SK-N-SH treated with all-trans-retinoic acid at 6 μM for 48 hours (cell line): ENCODE measurements at regions not wholly inside any gene's neighbourhood (a gene's known extent, or its start where the extent isn't known, plus 50 kb on each side); places are given as distances from the start of the nearest gene placed in this dataset.

Source experiments
- ATAC-seq: fragments of 200-7000 bp; cut with Tn5 transposase; 3 replicates; pipeline ENCODE4 v1.9.1; 2020; ENCODE audit warnings: mild to moderate bottlenecking, moderate library complexity
- ARNTL ChIP-seq: fragments of 450-650 bp; formaldehyde crosslinking; IDR thresholded peaks from 2 replicates; pipeline ENCODE4 v1.5.0; 2020; ENCODE audit warnings: low read depth, mild to moderate bottlenecking, moderate library complexity, borderline replicate concordance
- BACH2 ChIP-seq: fragments of 250-450 bp; sonication (Bioruptor Pico); IDR thresholded peaks from 2 replicates; pipeline ENCODE4 v1.9.0; 2021; ENCODE audit warnings: mild to moderate bottlenecking, borderline replicate concordance
- CREB5 ChIP-seq: fragments of 250-450 bp; sonication (Bioruptor Pico); IDR thresholded peaks from 2 replicates; pipeline ENCODE4 v1.5.1; 2020; ENCODE audit warnings: low read depth, mild to moderate bottlenecking, moderate library complexity
- CSDC2 ChIP-seq: fragments of 250-450 bp; sonication (Bioruptor Pico); IDR thresholded peaks from 2 replicates; pipeline ENCODE4 v1.5.0; 2020; ENCODE audit warnings: mild to moderate bottlenecking, moderate library complexity
- CSRNP3 ChIP-seq: fragments of 250-450 bp; sonication (Bioruptor Pico); IDR thresholded peaks from 2 replicates; pipeline ENCODE4 v1.5.1; 2021; ENCODE audit warnings: mild to moderate bottlenecking, moderate library complexity
- ESRRG ChIP-seq: fragments of 250-450 bp; sonication (Bioruptor Pico); IDR thresholded peaks from 2 replicates; pipeline ENCODE4 v1.6.1; 2021; ENCODE audit warnings: mild to moderate bottlenecking
- GLIS3 ChIP-seq: fragments of 250-450 bp; sonication (Bioruptor Pico); IDR thresholded peaks from 2 replicates; pipeline ENCODE4 v1.5.0; 2020; ENCODE audit warnings: mild to moderate bottlenecking, moderate library complexity
- ISL1 ChIP-seq: fragments of 250-450 bp; sonication (Bioruptor Pico); IDR thresholded peaks from 2 replicates; pipeline ENCODE4 v2.1.2; 2022; ENCODE audit warnings: mild to moderate bottlenecking, moderate library complexity
- OSR1 ChIP-seq: fragments of 250-450 bp; sonication (Bioruptor Pico); IDR thresholded peaks from 2 replicates; pipeline ENCODE4 v1.8.0; 2022; ENCODE audit warnings: moderate library complexity, mild to moderate bottlenecking, inconsistent platforms
- PATZ1 ChIP-seq: fragments of 250-450 bp; sonication (Bioruptor Pico); IDR thresholded peaks from 2 replicates; pipeline ENCODE4 v1.8.0; 2020; ENCODE audit warnings: mild to moderate bottlenecking, moderate library complexity, borderline replicate concordance
- POU6F1 ChIP-seq: fragments of 250-450 bp; sonication (Bioruptor Pico); IDR thresholded peaks from 2 replicates; pipeline ENCODE4 v1.8.0; 2021; ENCODE audit warnings: low read depth, mild to moderate bottlenecking, moderate library complexity, borderline replicate concordance
- PPARA ChIP-seq: fragments of 250-450 bp; sonication (Bioruptor Pico); IDR thresholded peaks from 2 replicates; pipeline ENCODE4 v1.5.0; 2020; ENCODE audit warnings: mild to moderate bottlenecking, borderline replicate concordance
- RARB ChIP-seq: fragments of 250-450 bp; sonication (Bioruptor Pico); IDR thresholded peaks from 2 replicates; pipeline ENCODE4 v1.8.0; 2021; ENCODE audit warnings: mild to moderate bottlenecking, moderate library complexity
- SNAI2 ChIP-seq: fragments of 250-450 bp; sonication (Bioruptor Pico); IDR thresholded peaks from 2 replicates; pipeline ENCODE4 v1.5.0; 2020; ENCODE audit warnings: mild to moderate bottlenecking, moderate library complexity
- TOX ChIP-seq: fragments of 250-450 bp; sonication (Bioruptor Pico); IDR thresholded peaks from 2 replicates; pipeline ENCODE4 v1.8.0; 2021; ENCODE audit warnings: mild to moderate bottlenecking, moderate library complexity, borderline replicate concordance
- TSHZ2 ChIP-seq: fragments of 250-450 bp; sonication (Bioruptor Pico); IDR thresholded peaks from 2 replicates; pipeline ENCODE4 v1.5.0; 2020; ENCODE audit warnings: mild to moderate bottlenecking, moderate library complexity
- ZC3H10 ChIP-seq: fragments of 250-450 bp; sonication (Bioruptor Pico); IDR thresholded peaks from 2 replicates; pipeline ENCODE4 v1.5.1; 2021; ENCODE audit warnings: mild to moderate bottlenecking, moderate library complexity
- ZFP3 ChIP-seq: fragments of 250-450 bp; sonication (Bioruptor Pico); IDR thresholded peaks from 2 replicates; pipeline ENCODE4 v1.5.0; 2020; ENCODE audit warnings: mild to moderate bottlenecking, moderate library complexity
- ZFP30 ChIP-seq: fragments of 450-650 bp; formaldehyde crosslinking; IDR thresholded peaks from 2 replicates; pipeline ENCODE4 v1.5.0; 2022; ENCODE audit warnings: mild to moderate bottlenecking, moderate library complexity
- ZNF70 ChIP-seq: fragments of 450-650 bp; formaldehyde crosslinking; IDR thresholded peaks from 2 replicates; pipeline ENCODE4 v1.5.0; 2020; ENCODE audit warnings: mild to moderate bottlenecking, moderate library complexity
- ZNF8 ChIP-seq: fragments of 450-650 bp; formaldehyde crosslinking; IDR thresholded peaks from 2 replicates; pipeline ENCODE4 v1.5.0; 2020; ENCODE audit warnings: mild to moderate bottlenecking, moderate library complexity

- ATAC-seq = no peak
- TF ChIP-seq ZC3H10 (CRISPR knock-in tag) (no peak), PATZ1 (no peak), ZFP3 (CRISPR knock-in tag) (no peak), SNAI2 (no peak), ZNF70 (CRISPR knock-in tag) (no peak), ARNTL (no peak), ZFP30 (CRISPR knock-in tag) (no peak), ESRRG (CRISPR knock-in tag) (no peak), ISL1 (no peak), CSDC2 (no peak), BACH2 (CRISPR knock-in tag) (no peak), PPARA (no peak), POU6F1 (no peak), GLIS3 (CRISPR knock-in tag) (no peak), TOX (CRISPR knock-in tag) (no peak), ZNF8 (CRISPR knock-in tag) (no peak)
Observed at GRCh38 chr9:25261445-25261844, 416.8 kb downstream of the TUSC1 start.

GRCh38 chr9:25260046-25260445 is 418.2 kb downstream of the TUSC1 start:
- no peak for ATAC-seq
- TF ChIP-seq POU6F1 (no peak), OSR1 (CRISPR knock-in tag) (no peak), ESRRG (CRISPR knock-in tag) (no peak), ZC3H10 (CRISPR knock-in tag) (no peak), ZNF8 (CRISPR knock-in tag) (no peak), CSRNP3 (CRISPR knock-in tag) (no peak), GLIS3 (CRISPR knock-in tag) (no peak), SNAI2 (no peak), TSHZ2 (no peak)

- no peak for ATAC-seq
- TF ChIP-seq ARNTL (no peak), CREB5 (CRISPR knock-in tag) (no peak), RARB (CRISPR knock-in tag) (no peak)
Observed at GRCh38 chr9:25255216-25255615, 423.0 kb downstream of the TUSC1 start.
